Activated CD8-positive, alpha-beta T cell treated with anti-CD3 and anti-CD28 coated beads for 36 hours (primary cell): ENCODE measurements at regions not wholly inside any gene's neighbourhood (a gene's known extent, or its start where the extent isn't known, plus 50 kb on each side); places are given as distances from the start of the nearest gene placed in this dataset.

Experiments
- ATAC-seq: fragments of 200-7000 bp; cut with Tn5 transposase; one replicate; pipeline ENCODE4 v1.10.0; 2021; ENCODE audit warnings: mild to moderate bottlenecking, moderate library complexity
- CTCF ChIA-PET: fragments of 350-600 bp; sonication (Branson Sonifier 250); formaldehyde crosslinking; loops from one replicate; lab custom pipeline; 2021; ENCODE audit warnings: antibody characterized with exemption; lab: Charles Lee
- POLR2A ChIA-PET: fragments of 350-600 bp; sonication (Branson Sonifier 250); formaldehyde crosslinking; loops from one replicate; lab custom pipeline; 2021; ENCODE audit warnings: antibody characterized with exemption; lab: Charles Lee
- DNase-seq: peaks from one replicate; pipeline ENCODE4 v3.0.0-alpha.2; 2020
- H3K27ac Mint-ChIP-seq: one replicate; pipeline ENCODE4 v1.8.0; 2021; ENCODE audit warnings: mild to moderate bottlenecking, mixed read lengths
- H3K27me3 Mint-ChIP-seq: one replicate; pipeline ENCODE4 v1.8.0; 2021; ENCODE audit warnings: mixed read lengths
- H3K36me3 Mint-ChIP-seq: one replicate; pipeline ENCODE4 v1.8.0; 2021; ENCODE audit warnings: low read depth, mixed read lengths
- H3K4me1 Mint-ChIP-seq: one replicate; pipeline ENCODE4 v1.8.0; 2021; ENCODE audit warnings: low read depth, mixed read lengths
- H3K4me3 Mint-ChIP-seq: one replicate; pipeline ENCODE4 v1.8.0; 2021; ENCODE audit warnings: mild to moderate bottlenecking, moderate library complexity, mixed read lengths
- H3K9me3 Mint-ChIP-seq: one replicate; pipeline ENCODE4 v1.8.0; 2021; ENCODE audit warnings: mixed read lengths
- intact Hi-C: fragments of 100-400 bp; cut with micrococcal nuclease; formaldehyde crosslinking; loops from one replicate; pipeline ENCODE4 v1.10.0; 2022
- TF ChIP-seq, protein P1 (sequence below): fragments of 200-600 bp; IDR thresholded peaks from one replicate; pipeline ENCODE4 v1.8.0; 2022; ENCODE audit warnings: antibody characterized with exemption, mild to moderate bottlenecking

GRCh38 chr20:17854307-17854903, 114.2 kb downstream of the SNX5 start:
- no peak for ATAC-seq

DNA sequence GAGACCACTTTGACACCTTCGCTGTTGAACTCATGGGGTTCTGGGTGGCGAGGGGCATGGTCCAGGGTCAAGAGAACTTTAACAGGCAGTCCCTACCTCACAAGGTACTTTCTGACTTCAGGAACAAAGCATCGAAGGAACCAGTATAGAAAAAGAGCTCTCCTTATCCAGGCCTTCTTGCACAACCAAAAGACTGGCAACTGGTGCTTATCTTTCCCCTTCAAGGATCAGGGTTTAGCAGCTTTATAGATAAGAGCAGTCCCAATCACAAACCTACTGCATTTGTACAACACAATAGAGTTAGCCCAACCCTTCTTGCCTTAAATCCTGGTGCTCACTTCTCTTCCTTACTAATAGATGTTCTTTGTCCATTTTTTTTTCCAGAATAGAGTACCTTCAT, 116.3 kb downstream of the SNX5 start:
- peaks cover 8% of the 10 kb centered on the region for H3K4me1 Mint-ChIP-seq
- CTCF ChIA-PET, result no interaction called here

More at GRCh38 chr20:17854307-17854903, 114.2 kb downstream of the SNX5 start:
- Mint-ChIP-seq H3K9me3 (no peaks in the 10 kb centered on the region), H3K27me3 (no peaks in the 10 kb centered on the region), H3K4me1 (peaks cover 15% of the 10 kb centered on the region), H3K36me3 (no peaks in the 10 kb centered on the region), H3K4me3 (no peak overlapping the region), H3K27ac (no peak overlapping the region)
- intact Hi-C loops, result no loop called here
- DNase-seq, result no peak
- TF ChIP-seq, protein P1, sequence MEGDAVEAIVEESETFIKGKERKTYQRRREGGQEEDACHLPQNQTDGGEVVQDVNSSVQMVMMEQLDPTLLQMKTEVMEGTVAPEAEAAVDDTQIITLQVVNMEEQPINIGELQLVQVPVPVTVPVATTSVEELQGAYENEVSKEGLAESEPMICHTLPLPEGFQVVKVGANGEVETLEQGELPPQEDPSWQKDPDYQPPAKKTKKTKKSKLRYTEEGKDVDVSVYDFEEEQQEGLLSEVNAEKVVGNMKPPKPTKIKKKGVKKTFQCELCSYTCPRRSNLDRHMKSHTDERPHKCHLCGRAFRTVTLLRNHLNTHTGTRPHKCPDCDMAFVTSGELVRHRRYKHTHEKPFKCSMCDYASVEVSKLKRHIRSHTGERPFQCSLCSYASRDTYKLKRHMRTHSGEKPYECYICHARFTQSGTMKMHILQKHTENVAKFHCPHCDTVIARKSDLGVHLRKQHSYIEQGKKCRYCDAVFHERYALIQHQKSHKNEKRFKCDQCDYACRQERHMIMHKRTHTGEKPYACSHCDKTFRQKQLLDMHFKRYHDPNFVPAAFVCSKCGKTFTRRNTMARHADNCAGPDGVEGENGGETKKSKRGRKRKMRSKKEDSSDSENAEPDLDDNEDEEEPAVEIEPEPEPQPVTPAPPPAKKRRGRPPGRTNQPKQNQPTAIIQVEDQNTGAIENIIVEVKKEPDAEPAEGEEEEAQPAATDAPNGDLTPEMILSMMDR, result no peak
- POLR2A ChIA-PET, result no interaction called here
- CTCF ChIA-PET, result no interaction called here

DNA sequence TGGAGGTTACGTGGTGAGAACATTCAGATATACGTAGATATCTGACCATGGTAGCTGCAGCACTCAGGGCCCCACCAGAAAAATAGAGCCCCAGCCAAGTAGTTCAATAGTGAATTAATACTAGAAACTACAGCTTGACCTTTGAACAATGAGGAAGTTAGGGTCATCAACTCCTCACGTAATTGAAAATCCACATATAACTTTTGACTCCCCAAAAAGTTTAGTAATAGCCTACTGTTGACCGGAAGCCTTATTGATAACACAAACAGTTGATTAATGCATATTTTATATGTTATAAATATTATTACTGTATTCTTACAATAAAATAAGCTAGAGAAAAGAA, 117.9 kb downstream of the SNX5 start:
- Mint-ChIP-seq H3K36me3 (no peaks in the 10 kb centered on the region), H3K4me1 (peaks cover 3% of the 10 kb centered on the region), H3K27me3 (peaks cover 1% of the 10 kb centered on the region), H3K9me3 (no peaks in the 10 kb centered on the region), H3K27ac (no peak overlapping the region), H3K4me3 (no peak overlapping the region)
- no peak for DNase-seq
- no peak for ATAC-seq
- TF ChIP-seq, protein P1, result no peak
- POLR2A ChIA-PET, result interaction anchor here (0.6 to 0.9 kb wide), 2 partner anchors 15 to 169 kb away, joined by 3 read pairs; partner anchors contain the start of gene RRBP1
- CTCF ChIA-PET, result interaction anchor here (0.9 kb wide), 1 partner anchor 47 kb away, joined by 3 read pairs; no protein-coding TSS in a partner anchor
- intact Hi-C loops, result no loop called here

More for the DNA sequence above, 116.3 kb downstream of the SNX5 start:
- Mint-ChIP-seq H3K27ac (no peak overlapping the region), H3K27me3 (peaks cover 1% of the 10 kb centered on the region), H3K9me3 (no peaks in the 10 kb centered on the region), H3K36me3 (no peaks in the 10 kb centered on the region), H3K4me3 (no peak overlapping the region)
- DNase-seq, result no peak
- TF ChIP-seq, protein P1, result no peak
- ATAC-seq, result no peak
- POLR2A ChIA-PET, result no interaction called here
- intact Hi-C loops, result no loop called here

DNA sequence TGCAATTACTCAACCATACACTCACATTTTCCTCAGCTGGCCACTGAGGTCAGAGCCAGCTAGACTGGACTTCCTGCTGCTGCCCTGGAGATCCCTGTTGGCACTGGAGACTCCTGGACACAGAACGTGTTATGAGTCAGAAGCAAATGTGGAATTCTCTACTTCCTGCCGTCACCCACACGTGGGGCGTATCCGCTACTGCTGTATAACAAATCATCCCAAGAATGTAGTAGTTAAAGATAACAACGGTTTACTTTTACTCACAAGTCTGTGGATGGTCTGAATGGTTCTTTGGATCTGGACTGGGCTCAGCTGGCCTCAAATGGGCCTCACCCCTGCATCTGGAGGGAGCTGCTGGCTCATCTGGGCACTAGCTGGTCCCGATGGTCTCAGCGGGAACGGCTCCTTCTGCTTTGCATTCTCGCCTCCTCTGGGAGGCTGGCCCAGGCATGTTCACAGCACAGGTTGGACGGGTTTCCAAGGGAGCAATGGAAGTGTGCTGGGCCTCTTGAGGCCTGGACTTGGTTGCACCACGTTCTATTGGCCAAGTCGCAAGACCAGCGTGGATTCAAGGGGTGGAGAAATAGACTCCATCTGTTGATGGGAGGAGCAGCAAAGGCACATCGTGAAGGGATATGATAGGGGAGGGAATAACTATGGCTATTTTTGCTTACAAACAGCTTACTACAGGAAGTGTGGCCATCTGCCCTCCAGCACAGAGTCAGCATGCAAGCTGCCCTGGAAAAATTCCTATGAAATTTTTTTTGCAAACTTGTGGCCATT, 118.5 kb downstream of the SNX5 start:
- DNase-seq, result no peak
- Mint-ChIP-seq H3K4me3 (no peak overlapping the region), H3K9me3 (no peaks in the 10 kb centered on the region), H3K4me1 (peaks cover 3% of the 10 kb centered on the region), H3K36me3 (no peaks in the 10 kb centered on the region), H3K27me3 (peaks cover 1% of the 10 kb centered on the region), H3K27ac (no peak overlapping the region)
- intact Hi-C loops, result no loop called here
- no peak for ATAC-seq
- TF ChIP-seq, protein P1, result no peak
- POLR2A ChIA-PET, result interaction anchor here (0.9 kb wide), 1 partner anchor 14 kb away, joined by 3 read pairs; no protein-coding TSS in a partner anchor
- CTCF ChIA-PET, result interaction anchor here (0.9 kb wide), 1 partner anchor 48 kb away, joined by 3 read pairs; no protein-coding TSS in a partner anchor
